GM12891 (cell line): ENCODE measurements at regions not wholly inside any gene's neighbourhood (a gene's known extent, or its start where the extent isn't known, plus 50 kb on each side); places are given as distances from the start of the nearest gene placed in this dataset.

Source experiments
- POLR2A ChIP-seq: IDR thresholded peaks from 2 replicates; pipeline ENCODE4 v1.6.1; 2011; ENCODE audit warnings: low read depth, low read length, control low read depth
- TAF1 ChIP-seq: IDR thresholded peaks from 2 replicates; pipeline ENCODE4 v1.6.1; 2011; ENCODE audit warnings: low read depth, low read length, control low read depth

- no peak for TF ChIP-seq POLR2A
- no peak for TF ChIP-seq TAF1
These were observed 65.0 kb upstream of the NLGN4X start for GRCh38 chrX:6293716-6294115.
